Right lobe of liver (tissue), 6 donors: ENCODE measurements at regions not wholly inside any gene's neighbourhood (a gene's known extent, or its start where the extent isn't known, plus 50 kb on each side); places are given as distances from the start of the nearest gene placed in this dataset.

Source experiments
- ATAC-seq, 4 donors: fragments of 200-7000 bp; cut with Tn5 transposase; one replicate each; pipeline ENCODE4 v1.9.1; 2020; ENCODE audit warnings: mild to moderate bottlenecking in 4 of 4, moderate library complexity in 4 of 4
- DNase-seq, 3 donors: peaks; one replicate each; pipeline ENCODE4 v3.0.0-alpha.2; 2020
- H3K27ac ChIP-seq, 3 donors: fragments of 200-600 bp; one replicate each; pipeline ENCODE4 v1.8.0; 2022
- H3K27me3 ChIP-seq, 2 donors: fragments of 200-600 bp; one replicate each; pipeline ENCODE4 v1.8.0; 2022
- H3K36me3 ChIP-seq, 4 donors: fragments of 200-600 bp; sonication (generic) in 1 of 4; one replicate each; pipeline versions ENCODE4 v1.5.1 to v1.8.0; 2017 to 2022; ENCODE audit warnings: control low read depth in 1 of 4
- H3K4me1 ChIP-seq, 4 donors: fragments of 200-600 bp; sonication (generic) in 1 of 4; one replicate each; pipeline versions ENCODE4 v1.5.1 to v1.8.0; 2017 to 2022; ENCODE audit warnings: control low read depth in 1 of 4
- H3K4me3 ChIP-seq, 3 donors: fragments of 200-600 bp; one replicate each; pipeline ENCODE4 v1.8.0; 2022
- H3K9me3 ChIP-seq, 4 donors: fragments of 200-600 bp; sonication (generic) in 1 of 4; one replicate each; pipeline versions ENCODE4 v1.5.1 to v1.8.0; 2017 to 2022; ENCODE audit warnings: control low read depth in 1 of 4
- POLR2A ChIP-seq: fragments of 450-650 bp; IDR thresholded peaks from one replicate; pipeline ENCODE4 v1.6.1; 2017; ENCODE audit warnings: antibody characterized with exemption, mild to moderate bottlenecking
- WGBS: methylation state at CpG from one replicate; pipeline ENCODE4 v1.1.6; 2018; ENCODE audit warnings: low coverage, low lambda C conversion rate; ENCODE audit not compliant: insufficient coverage; ENCODE audit errors: missing lambda C conversion rate; 5-methylcytosine and 5-hydroxymethylcytosine counted together
- intact Hi-C, 2 donors: fragments of 100-400 bp; cut with DNase I; formaldehyde crosslinking; loops; one replicate each; pipeline versions ENCODE4 v1.11.2 to v1.14.1; 2022
- TF ChIP-seq, protein P1 (sequence below), 4 donors: fragments of 200-600 bp in 3 of 4; fragments of 450-650 bp in 1 of 4; IDR thresholded peaks; one replicate each; pipeline versions ENCODE4 v1.5.1 to v1.8.0; 2016 to 2022; ENCODE audit warnings: antibody characterized with exemption in 4 of 4, mild to moderate bottlenecking in 2 of 4
- donor health status: DM: no; HTN: yes; CAD: no.
- donor health status: DM: no; HTN: no; CAD: no.
- donor health status: DM: no; HTN: no; CAD: no.
- donor health status: DM: no; HTN: yes; CAD: no.
- donor health status: DM: no; HTN: yes; CAD: no.

DNA sequence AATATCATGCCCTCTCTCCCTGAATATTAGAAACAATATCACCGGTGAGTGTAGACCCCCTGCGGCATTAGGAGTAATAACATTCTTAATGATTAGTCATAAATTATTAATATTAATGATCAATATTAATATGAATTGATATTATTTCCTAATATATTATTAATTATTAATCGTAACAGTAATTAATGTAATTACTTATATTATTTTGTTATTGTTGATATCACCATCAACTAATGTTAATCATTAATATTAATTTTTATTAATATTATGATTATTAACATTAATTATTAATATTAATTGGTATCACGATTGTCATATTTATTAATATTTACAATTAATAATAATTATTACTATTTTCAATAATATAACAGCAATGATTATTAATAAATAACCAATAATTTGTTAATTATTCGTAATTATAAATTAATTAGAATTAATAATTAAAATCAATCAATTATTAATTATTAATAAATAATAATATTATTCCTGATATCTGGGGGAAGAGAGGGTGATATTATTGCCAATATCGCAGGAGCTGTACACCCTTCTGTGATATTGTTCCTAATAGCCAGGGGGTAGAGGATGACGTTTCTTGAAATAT is 528.8 kb upstream of the PCDH20 start:
- Histone ChIP-seq H3K27me3 (no peaks in the 10 kb centered on the region), H3K9me3 (no peaks in the 10 kb centered on the region), H3K4me1 (no peaks in the 10 kb centered on the region), H3K27ac (no peak overlapping the region), H3K36me3 (no peaks in the 10 kb centered on the region), H3K4me3 (no peak overlapping the region)
- intact Hi-C loops = no loop called here
- 73% methylated on average over 7 of the region's 7 CpGs for WGBS
- DNase-seq = no peak
- ATAC-seq = no peak
- TF ChIP-seq, protein P1, sequence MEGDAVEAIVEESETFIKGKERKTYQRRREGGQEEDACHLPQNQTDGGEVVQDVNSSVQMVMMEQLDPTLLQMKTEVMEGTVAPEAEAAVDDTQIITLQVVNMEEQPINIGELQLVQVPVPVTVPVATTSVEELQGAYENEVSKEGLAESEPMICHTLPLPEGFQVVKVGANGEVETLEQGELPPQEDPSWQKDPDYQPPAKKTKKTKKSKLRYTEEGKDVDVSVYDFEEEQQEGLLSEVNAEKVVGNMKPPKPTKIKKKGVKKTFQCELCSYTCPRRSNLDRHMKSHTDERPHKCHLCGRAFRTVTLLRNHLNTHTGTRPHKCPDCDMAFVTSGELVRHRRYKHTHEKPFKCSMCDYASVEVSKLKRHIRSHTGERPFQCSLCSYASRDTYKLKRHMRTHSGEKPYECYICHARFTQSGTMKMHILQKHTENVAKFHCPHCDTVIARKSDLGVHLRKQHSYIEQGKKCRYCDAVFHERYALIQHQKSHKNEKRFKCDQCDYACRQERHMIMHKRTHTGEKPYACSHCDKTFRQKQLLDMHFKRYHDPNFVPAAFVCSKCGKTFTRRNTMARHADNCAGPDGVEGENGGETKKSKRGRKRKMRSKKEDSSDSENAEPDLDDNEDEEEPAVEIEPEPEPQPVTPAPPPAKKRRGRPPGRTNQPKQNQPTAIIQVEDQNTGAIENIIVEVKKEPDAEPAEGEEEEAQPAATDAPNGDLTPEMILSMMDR (IDR thresholded peaks at IDR 0.05) = no peak
- no peak for TF ChIP-seq POLR2A

DNA sequence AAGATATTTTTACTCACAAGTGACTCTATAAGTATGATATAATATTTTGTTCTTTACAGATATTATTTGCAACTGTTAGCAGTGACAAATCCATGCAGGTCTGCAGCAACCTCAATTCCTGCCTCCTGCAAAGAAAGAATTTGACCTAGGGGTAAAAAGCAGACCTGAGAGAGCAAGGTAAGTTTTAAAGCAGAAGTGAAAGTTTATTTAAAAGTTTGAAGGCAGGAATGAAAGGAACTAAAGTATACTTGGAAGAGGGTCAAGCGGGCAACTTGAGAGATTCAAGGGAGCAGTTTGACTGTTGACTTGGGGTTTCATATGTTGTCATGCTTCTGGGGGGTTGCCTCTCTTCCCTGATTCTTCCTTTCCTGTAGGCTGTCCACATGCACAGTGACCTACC is 520.1 kb upstream of the PCDH20 start:
- ATAC-seq (no peak), DNase-seq (no peak)
- Histone ChIP-seq H3K27ac (no peak overlapping the region), H3K9me3 (no peaks in the 10 kb centered on the region), H3K36me3 (no peaks in the 10 kb centered on the region), H3K4me1 (no peaks in the 10 kb centered on the region), H3K27me3 (no peaks in the 10 kb centered on the region), H3K4me3 (no peak overlapping the region)
- WGBS = 75% methylated on average over 1 of the region's 1 CpG
- no peak for TF ChIP-seq POLR2A
- TF ChIP-seq, protein P1 (IDR thresholded peaks at IDR 0.05) = no peak
- intact Hi-C loops = no loop called here

DNA sequence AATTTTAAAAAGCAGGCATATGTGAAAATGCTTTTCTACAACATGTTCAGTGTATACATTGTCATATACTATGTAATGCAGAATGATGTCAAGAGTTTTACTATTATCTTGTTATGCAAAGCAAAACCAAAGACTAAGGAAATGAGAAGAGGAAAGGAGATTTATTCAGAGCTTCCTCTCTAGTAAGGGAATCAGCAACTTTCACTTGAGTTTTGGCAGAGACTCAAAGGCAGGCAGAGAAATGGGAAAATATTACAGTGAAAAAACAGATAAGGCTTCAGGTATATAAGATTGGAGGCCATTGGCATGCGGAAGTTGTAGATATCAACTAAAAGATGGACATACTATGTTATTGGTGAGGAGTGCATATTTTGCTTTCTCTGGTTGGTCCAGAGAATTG is 512.0 kb upstream of the PCDH20 start:
- H3K36me3 ChIP-seq = no peaks in the 10 kb centered on the region
- DNase-seq (no peak), ATAC-seq (peak in 2 of 4 donors; percentile 17 to 20)
- no peak for TF ChIP-seq POLR2A
- TF ChIP-seq, protein P1 (IDR thresholded peaks at IDR 0.05) = no peak
- H3K9me3 ChIP-seq = no peaks in the 10 kb centered on the region
- H3K27ac ChIP-seq = no peak overlapping the region
- H3K4me1 ChIP-seq = no peaks in the 10 kb centered on the region
- intact Hi-C loops = no loop called here
- no peak overlapping the region for H3K4me3 ChIP-seq
- 53% methylated on average over 1 of the region's 1 CpG for WGBS
- H3K27me3 ChIP-seq = no peaks in the 10 kb centered on the region

DNA sequence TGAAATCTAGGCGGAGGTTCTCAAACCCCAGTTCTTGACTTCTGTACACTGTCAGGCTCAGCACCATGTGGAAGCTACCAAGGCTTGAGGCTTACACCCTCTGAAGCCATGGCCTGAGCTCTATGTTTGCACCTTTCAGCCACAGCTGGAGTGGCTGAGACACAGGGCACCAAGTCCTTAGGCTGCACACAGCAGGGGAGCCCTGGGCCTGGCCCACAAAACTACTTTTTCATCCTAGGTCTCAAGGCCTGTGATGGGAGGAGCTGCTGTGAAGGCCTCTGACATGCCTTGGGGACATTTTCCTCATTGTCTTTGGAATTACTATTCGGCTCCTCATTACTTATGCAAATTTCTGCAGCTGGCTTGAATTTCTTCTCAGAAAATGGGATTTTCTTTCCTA is 503.2 kb upstream of the PCDH20 start:
- WGBS = 56% methylated on average over 1 of the region's 2 CpGs
- DNase-seq = no peak
- Histone ChIP-seq H3K27ac (no peak overlapping the region), H3K4me3 (no peak overlapping the region), H3K4me1 (no peaks in the 10 kb centered on the region), H3K27me3 (no peaks in the 10 kb centered on the region), H3K36me3 (no peaks in the 10 kb centered on the region), H3K9me3 (no peaks in the 10 kb centered on the region)
- TF ChIP-seq, protein P1 (IDR thresholded peaks at IDR 0.05) = no peak
- TF ChIP-seq POLR2A = no peak
- ATAC-seq = no peak
- intact Hi-C loops = no loop called here

DNA sequence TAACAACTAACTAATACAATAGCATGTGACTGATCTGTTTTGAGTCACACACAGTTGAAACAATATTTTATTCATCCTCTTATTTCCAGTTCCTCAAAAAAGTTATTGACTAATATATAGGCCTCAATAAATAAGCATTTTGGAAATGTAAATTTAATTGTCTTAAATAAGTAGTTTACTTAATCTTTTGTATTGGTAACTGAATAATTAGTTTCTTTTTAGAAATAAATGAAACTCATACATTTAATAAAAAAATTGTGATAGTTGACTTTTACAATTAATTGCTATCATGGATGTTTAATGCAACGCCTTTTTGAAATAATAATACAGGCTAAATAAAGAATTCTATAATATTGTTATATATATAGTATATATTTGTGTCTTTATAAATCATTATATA is 500.8 kb upstream of the PCDH20 start:
- intact Hi-C loops = no loop called here
- ATAC-seq = no peak

More for the DNA sequence above, 500.8 kb upstream of the PCDH20 start:
- H3K27me3 ChIP-seq = no peaks in the 10 kb centered on the region
- no peak overlapping the region for H3K27ac ChIP-seq
- DNase-seq = no peak
- no peaks in the 10 kb centered on the region for H3K36me3 ChIP-seq
- no peaks in the 10 kb centered on the region for H3K4me1 ChIP-seq
- 58% methylated on average over 1 of the region's 1 CpG for WGBS
- TF ChIP-seq, protein P1 (IDR thresholded peaks at IDR 0.05) = no peak
- TF ChIP-seq POLR2A = no peak
- H3K4me3 ChIP-seq = no peak overlapping the region
- H3K9me3 ChIP-seq = no peaks in the 10 kb centered on the region
